Gastrocnemius medialis (tissue), 4 donors: ENCODE measurements at regions not wholly inside any gene's neighbourhood (a gene's known extent, or its start where the extent isn't known, plus 50 kb on each side); places are given as distances from the start of the nearest gene placed in this dataset.

Experiments used
- CTCF ChIP-seq, 5 experiments: fragments of 450-650 bp in 3 of 5; fragments of 200-600 bp in 2 of 5; sonication (generic) in 2 of 5; IDR thresholded peaks in 4 of 5; conservative IDR thresholded peaks in 1 of 5; 1 replicate in 4 of 5; 2 replicates in 1 of 5; pipeline ENCODE4 v1.5.1; 2016 to 2019; ENCODE audit warnings: antibody characterized with exemption in 5 of 5, mild to moderate bottlenecking in 3 of 5, moderate library complexity in 3 of 5
- POLR2A ChIP-seq, 2 donors: fragments of 450-650 bp; IDR thresholded peaks; one replicate each; pipeline ENCODE4 v1.6.1; 2017; ENCODE audit warnings: antibody characterized with exemption in 2 of 2, mild to moderate bottlenecking in 2 of 2, moderate library complexity in 2 of 2

- TF ChIP-seq POLR2A (IDR thresholded peaks at IDR 0.05): no peak
- TF ChIP-seq CTCF (IDR thresholded peaks at IDR 0.05 in 4 of 5, conservative IDR thresholded peaks at IDR 0.05 in 1 of 5): no peak
Measured at GRCh38 chr18:73696171-73696570, 451.5 kb downstream of the FBXO15 start.
